SK-N-SH treated with all-trans-retinoic acid at 6 μM for 48 hours (cell line): ENCODE measurements at regions not wholly inside any gene's neighbourhood (a gene's known extent, or its start where the extent isn't known, plus 50 kb on each side); places are given as distances from the start of the nearest gene placed in this dataset.

Source experiments
- BACH2 ChIP-seq: fragments of 250-450 bp; sonication (Bioruptor Pico); IDR thresholded peaks from 2 replicates; pipeline ENCODE4 v1.9.0; 2021; ENCODE audit warnings: mild to moderate bottlenecking, borderline replicate concordance
- CSDC2 ChIP-seq: fragments of 250-450 bp; sonication (Bioruptor Pico); IDR thresholded peaks from 2 replicates; pipeline ENCODE4 v1.5.0; 2020; ENCODE audit warnings: mild to moderate bottlenecking, moderate library complexity
- OSR1 ChIP-seq: fragments of 250-450 bp; sonication (Bioruptor Pico); IDR thresholded peaks from 2 replicates; pipeline ENCODE4 v1.8.0; 2022; ENCODE audit warnings: moderate library complexity, mild to moderate bottlenecking, inconsistent platforms
- PATZ1 ChIP-seq: fragments of 250-450 bp; sonication (Bioruptor Pico); IDR thresholded peaks from 2 replicates; pipeline ENCODE4 v1.8.0; 2020; ENCODE audit warnings: mild to moderate bottlenecking, moderate library complexity, borderline replicate concordance
- PPARA ChIP-seq: fragments of 250-450 bp; sonication (Bioruptor Pico); IDR thresholded peaks from 2 replicates; pipeline ENCODE4 v1.5.0; 2020; ENCODE audit warnings: mild to moderate bottlenecking, borderline replicate concordance
- SNAI2 ChIP-seq: fragments of 250-450 bp; sonication (Bioruptor Pico); IDR thresholded peaks from 2 replicates; pipeline ENCODE4 v1.5.0; 2020; ENCODE audit warnings: mild to moderate bottlenecking, moderate library complexity
- TSHZ2 ChIP-seq: fragments of 250-450 bp; sonication (Bioruptor Pico); IDR thresholded peaks from 2 replicates; pipeline ENCODE4 v1.5.0; 2020; ENCODE audit warnings: mild to moderate bottlenecking, moderate library complexity
- ZFP3 ChIP-seq: fragments of 250-450 bp; sonication (Bioruptor Pico); IDR thresholded peaks from 2 replicates; pipeline ENCODE4 v1.5.0; 2020; ENCODE audit warnings: mild to moderate bottlenecking, moderate library complexity
- ZNF565 ChIP-seq: fragments of 450-650 bp; formaldehyde crosslinking; conservative IDR thresholded peaks from 2 replicates; pipeline ENCODE4 v1.5.0; 2020; ENCODE audit warnings: low read depth, mild to moderate bottlenecking, moderate library complexity
- ZNF70 ChIP-seq: fragments of 450-650 bp; formaldehyde crosslinking; IDR thresholded peaks from 2 replicates; pipeline ENCODE4 v1.5.0; 2020; ENCODE audit warnings: mild to moderate bottlenecking, moderate library complexity
- ZNF8 ChIP-seq: fragments of 450-650 bp; formaldehyde crosslinking; IDR thresholded peaks from 2 replicates; pipeline ENCODE4 v1.5.0; 2020; ENCODE audit warnings: mild to moderate bottlenecking, moderate library complexity
- TF ChIP-seq, protein P1 (sequence below): fragments of 250-450 bp; sonication (Bioruptor Pico); IDR thresholded peaks from 2 replicates; pipeline ENCODE4 v1.5.1; 2020; ENCODE audit warnings: low read depth, mild to moderate bottlenecking, moderate library complexity

DNA sequence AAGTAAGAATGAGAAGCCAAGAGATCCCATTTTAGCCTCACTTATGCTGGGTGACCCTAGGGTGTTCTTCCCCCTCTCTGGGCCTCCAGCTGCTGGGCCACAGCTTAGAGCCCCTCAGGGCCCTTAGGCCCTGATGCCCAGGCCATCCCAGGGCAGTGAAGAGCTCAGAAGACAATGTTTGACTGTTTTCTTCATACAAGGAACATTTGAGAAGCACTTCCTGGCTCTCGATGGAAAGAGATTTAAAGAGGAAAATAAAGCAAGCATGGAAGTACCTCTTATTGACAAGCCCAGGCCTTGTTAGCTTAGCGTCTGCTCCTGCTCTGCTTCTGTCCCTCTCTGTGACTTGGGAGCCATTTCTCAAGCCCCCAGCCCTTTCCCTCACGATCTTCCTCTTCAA is 165.9 kb upstream of the SMIM23 start:
- TF ChIP-seq BACH2 (CRISPR knock-in tag), result no peak
- TF ChIP-seq OSR1 (CRISPR knock-in tag), result no peak
- TF ChIP-seq ZNF8 (CRISPR knock-in tag), result no peak
- no peak for TF ChIP-seq ZFP3
- no peak for TF ChIP-seq ZNF565
- no peak for TF ChIP-seq TSHZ2 (CRISPR knock-in tag)
- TF ChIP-seq ZNF70 (CRISPR knock-in tag), result no peak
- no peak for TF ChIP-seq PATZ1 (CRISPR knock-in tag)
- TF ChIP-seq CSDC2 (CRISPR knock-in tag), result no peak
- TF ChIP-seq SNAI2, result no peak
- TF ChIP-seq, protein P1, sequence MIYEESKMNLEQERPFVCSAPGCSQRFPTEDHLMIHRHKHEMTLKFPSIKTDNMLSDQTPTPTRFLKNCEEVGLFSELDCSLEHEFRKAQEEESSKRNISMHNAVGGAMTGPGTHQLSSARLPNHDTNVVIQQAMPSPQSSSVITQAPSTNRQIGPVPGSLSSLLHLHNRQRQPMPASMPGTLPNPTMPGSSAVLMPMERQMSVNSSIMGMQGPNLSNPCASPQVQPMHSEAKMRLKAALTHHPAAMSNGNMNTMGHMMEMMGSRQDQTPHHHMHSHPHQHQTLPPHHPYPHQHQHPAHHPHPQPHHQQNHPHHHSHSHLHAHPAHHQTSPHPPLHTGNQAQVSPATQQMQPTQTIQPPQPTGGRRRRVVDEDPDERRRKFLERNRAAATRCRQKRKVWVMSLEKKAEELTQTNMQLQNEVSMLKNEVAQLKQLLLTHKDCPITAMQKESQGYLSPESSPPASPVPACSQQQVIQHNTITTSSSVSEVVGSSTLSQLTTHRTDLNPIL (CRISPR knock-in tag), result no peak
- TF ChIP-seq PPARA (CRISPR knock-in tag), result no peak
